IMR-90 (cell line): ENCODE measurements at regions not wholly inside any gene's neighbourhood (a gene's known extent, or its start where the extent isn't known, plus 50 kb on each side); places are given as distances from the start of the nearest gene placed in this dataset.

Experiments used
- ATAC-seq: fragments of 200-7000 bp; cut with Tn5 transposase; 2 replicates; pipeline ENCODE4 v1.9.1; 2020; ENCODE audit warnings: low read depth, mild to moderate bottlenecking, moderate library complexity
- BruUV-seq: library from RNA; stranded (reverse); fragments of 400-500 nt; replicated peaks from 2 replicates; lab custom pipeline; 2021; lab: Mats Ljungman, UMichigan
- CTCF ChIA-PET: fragments of 300-600 bp; formaldehyde crosslinking; extraction: SDS; loops from one replicate; lab custom pipeline; 2021; ENCODE audit warnings: antibody characterized with exemption; lab: Yijun Ruan, JAX
- POLR2A ChIA-PET: fragments of 300-600 bp; sonication (Branson Sonifier 250); formaldehyde crosslinking; loops from one replicate; lab custom pipeline; 2022; ENCODE audit warnings: antibody characterized with exemption; ENCODE audit not compliant: unreplicated experiment; lab: Charles Lee
- DNase-seq: peaks from one replicate; pipeline ENCODE4 v3.0.0; 2013
- H2AFZ ChIP-seq: replicated peaks from 2 replicates; pipeline ENCODE3; 2013; ENCODE audit warnings: low read length, mild to moderate bottlenecking; ENCODE audit not compliant: poor library complexity
- H2AK5ac ChIP-seq: 2 replicates; pipeline ENCODE4 v1.6.1; 2013; ENCODE audit warnings: low read depth, low read length, inconsistent platforms
- H2AK9ac ChIP-seq: replicated peaks from 2 replicates; pipeline ENCODE3; 2013; ENCODE audit warnings: mild to moderate bottlenecking, low read depth, low read length, moderate library complexity; ENCODE audit not compliant: poor library complexity
- H2BK120ac ChIP-seq: 2 replicates; pipeline ENCODE4 v1.6.1; 2013; ENCODE audit warnings: low read depth, low read length, inconsistent platforms
- H2BK15ac ChIP-seq: 3 replicates; pipeline ENCODE4 v1.6.1; 2013; ENCODE audit warnings: low read depth, low read length, inconsistent platforms
- H2BK20ac ChIP-seq: 2 replicates; pipeline ENCODE4 v1.6.1; 2013; ENCODE audit warnings: low read depth, mild to moderate bottlenecking, inconsistent platforms, low read length, moderate library complexity
- H2BK5ac ChIP-seq: 2 replicates; pipeline ENCODE4 v1.6.1; 2013; ENCODE audit warnings: mild to moderate bottlenecking, low read depth, low read length, inconsistent platforms; ENCODE audit not compliant: poor library complexity, severe bottlenecking
- H3K14ac ChIP-seq: replicated peaks from 2 replicates; pipeline ENCODE4 v1.6.1; 2013; ENCODE audit warnings: low read depth, low read length, inconsistent platforms
- H3K18ac ChIP-seq: 2 replicates; pipeline ENCODE4 v1.6.1; 2013; ENCODE audit warnings: low read depth, low read length, control low read depth
- H3K23ac ChIP-seq: 2 replicates; pipeline ENCODE4 v1.6.1; 2013; ENCODE audit warnings: low read depth, low read length, inconsistent platforms
- H3K27ac ChIP-seq: 2 replicates; pipeline ENCODE4 v1.5.1; 2013; ENCODE audit warnings: mild to moderate bottlenecking, control low read depth, low read length; ENCODE audit not compliant: insufficient read depth
- H3K27me3 ChIP-seq: 2 replicates; pipeline ENCODE4 v1.6.1; 2013; ENCODE audit warnings: low read length; ENCODE audit not compliant: control insufficient read depth, insufficient read depth
- H3K36me3 ChIP-seq: 2 replicates; pipeline ENCODE4 v1.6.1; 2013; ENCODE audit warnings: low read length, mixed read lengths; ENCODE audit not compliant: control insufficient read depth, insufficient read depth
- H3K4ac ChIP-seq: 2 replicates; pipeline ENCODE4 v1.6.1; 2013; ENCODE audit warnings: low read depth, low read length, inconsistent platforms
- H3K4me1 ChIP-seq: 2 replicates; pipeline ENCODE4 v1.6.1; 2013; ENCODE audit warnings: low read length, mixed read lengths; ENCODE audit not compliant: control insufficient read depth, insufficient read depth
- H3K4me2 ChIP-seq: 2 replicates; pipeline ENCODE4 v1.6.1; 2013; ENCODE audit warnings: low read depth, mild to moderate bottlenecking, control low read depth, low read length, moderate library complexity
- H3K4me3 ChIP-seq: 2 replicates; pipeline ENCODE4 v1.5.1; 2013; ENCODE audit warnings: low read depth, mild to moderate bottlenecking, control low read depth, low read length, moderate library complexity; ENCODE audit not compliant: insufficient read depth
- H3K56ac ChIP-seq: 2 replicates; pipeline ENCODE4 v1.6.1; 2013; ENCODE audit warnings: low read length, inconsistent platforms; ENCODE audit not compliant: insufficient read depth; ENCODE audit errors: extremely low read depth
- H3K79me1 ChIP-seq, 2 experiments: 2 replicates each; pipeline ENCODE4 v1.6.1; 2013; ENCODE audit warnings: low read length in 2 of 2, inconsistent platforms in 1 of 2, low read depth in 1 of 2
- H3K9ac ChIP-seq: 2 replicates; pipeline ENCODE4 v1.6.1; 2013; ENCODE audit warnings: low read depth, low read length, control low read depth
- H3K9me1 ChIP-seq: 2 replicates; pipeline ENCODE4 v1.6.1; 2013; ENCODE audit warnings: low read length, inconsistent platforms; ENCODE audit not compliant: insufficient read depth
- H3K9me3 ChIP-seq: 2 replicates; pipeline ENCODE4 v1.6.1; 2013; ENCODE audit warnings: low read length; ENCODE audit not compliant: control insufficient read depth, insufficient read depth
- H4K20me1 ChIP-seq: 2 replicates; pipeline ENCODE4 v1.6.1; 2013; ENCODE audit warnings: low read length, inconsistent platforms; ENCODE audit not compliant: insufficient read depth
- H4K5ac ChIP-seq: 2 replicates; pipeline ENCODE4 v1.6.1; 2013; ENCODE audit warnings: mild to moderate bottlenecking, low read depth, low read length, control low read depth
- H4K8ac ChIP-seq, 2 experiments: 2 replicates each; pipeline ENCODE4 v1.6.1; 2013; ENCODE audit warnings: low read depth in 2 of 2, low read length in 2 of 2, control low read depth in 1 of 2, inconsistent platforms in 1 of 2
- H4K91ac ChIP-seq: 2 replicates; pipeline ENCODE4 v1.6.1; 2013; ENCODE audit warnings: low read depth, low read length, inconsistent platforms; ENCODE audit not compliant: insufficient read depth
- ELK1 ChIP-seq: fragments of 150-350 bp; IDR thresholded peaks from 2 replicates; pipeline ENCODE4 v1.6.1; 2016; ENCODE audit warnings: low read depth, mild to moderate bottlenecking, low read length, moderate library complexity, borderline replicate concordance
- FOS ChIP-seq: fragments of 150-350 bp; IDR thresholded peaks from 2 replicates; pipeline ENCODE4 v1.6.1; 2016; ENCODE audit warnings: low read depth, low read length
- MXI1 ChIP-seq: IDR thresholded peaks from 2 replicates; pipeline ENCODE4 v1.6.1; 2012; ENCODE audit warnings: low read depth, mild to moderate bottlenecking, low read length, moderate library complexity, borderline replicate concordance
- WGBS, 2 experiments: methylation state at CpG; one replicate each; pipeline versions ENCODE4 v1.1.5 to v1.1.7; 2013; ENCODE audit warnings: missing lambda C conversion rate in 2 of 2; ENCODE audit not compliant: insufficient read length in 1 of 2; ENCODE audit errors: extremely low coverage in 2 of 2; 5-methylcytosine and 5-hydroxymethylcytosine counted together
- dilution Hi-C: fragments of 300-500 bp; cut with HindIII; formaldehyde crosslinking; loops from one replicate; pipeline ENCODE4 v1.14.3; 2018; ENCODE audit warnings: low sequenced_read_pairs; ENCODE audit not compliant: unreplicated experiment
- in situ Hi-C: fragments of 300-500 bp; cut with MboI; formaldehyde crosslinking; loops from 3 replicates; pipeline ENCODE4 v1.14.3; 2019; ENCODE audit warnings: low sequenced_read_pairs, inconsistent platforms, mixed read lengths
- intact Hi-C: fragments of 100-400 bp; cut with micrococcal nuclease; formaldehyde crosslinking; loops from 2 replicates; pipeline ENCODE4 v1.10.0; 2022

DNA sequence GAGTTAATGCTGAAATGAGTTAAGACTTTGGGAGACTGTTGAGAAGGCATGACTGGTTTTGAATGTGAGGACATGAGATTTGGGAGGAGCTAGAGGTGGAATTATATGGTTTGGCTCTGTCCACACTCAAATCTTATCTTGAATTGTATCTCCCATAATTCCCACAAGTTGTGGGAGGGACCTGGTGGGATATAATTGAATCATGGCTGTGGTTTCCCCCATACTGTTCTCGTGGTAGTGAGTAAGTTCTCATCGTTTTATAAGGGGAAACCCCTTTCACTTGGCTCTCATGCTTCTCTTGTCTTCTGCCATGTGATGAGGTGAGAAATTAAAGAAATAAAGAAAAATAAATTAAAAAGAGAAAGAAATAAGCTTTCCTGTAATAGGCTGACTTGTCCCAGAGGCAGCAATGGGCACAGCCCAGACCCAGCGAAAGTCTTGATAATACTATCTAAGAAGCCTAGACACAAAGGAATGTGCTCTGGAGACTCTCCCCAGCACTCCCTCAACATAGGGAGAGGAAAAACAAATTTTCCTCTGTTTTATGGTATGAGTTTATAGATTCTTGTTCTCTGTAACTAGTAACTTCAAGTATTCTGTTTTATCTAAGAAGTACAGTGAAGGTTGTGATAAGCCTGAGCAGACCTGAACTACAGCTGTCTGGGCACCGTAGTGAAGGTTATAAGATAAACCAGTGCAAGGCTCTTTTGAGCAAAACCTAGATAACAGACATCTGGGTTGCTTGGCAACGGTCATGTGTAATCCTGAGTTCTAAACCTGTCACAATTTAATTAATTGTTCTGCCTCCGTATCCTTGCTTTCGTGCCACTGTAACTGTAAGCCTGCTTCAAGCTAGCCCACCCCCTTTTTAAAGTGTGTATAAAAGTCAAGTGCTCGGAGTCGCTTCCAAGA is 88.9 kb upstream of the ECI2 start:
- CTCF ChIA-PET: interaction anchor here (0.5 to 1.6 kb wide), 3 partner anchors 30 to 178 kb away, joined by 3 to 5 read pairs (median 3); no protein-coding TSS in a partner anchor

More for the DNA sequence above, 88.9 kb upstream of the ECI2 start:
- no peaks in the 10 kb centered on the region for H3K27me3 ChIP-seq
- intact Hi-C loops (no loop called here), dilution Hi-C loops (no loop called here), in situ Hi-C loops (no loop called here)
- H4K8ac ChIP-seq: no peak overlapping the region
- H2BK120ac ChIP-seq: no peak overlapping the region
- no TSS peak for BruUV-seq
- H3K4me2 ChIP-seq: no peak overlapping the region
- ATAC-seq: peak; percentile 25
- no peaks in the 10 kb centered on the region for H3K9me3 ChIP-seq
- H3K4ac ChIP-seq: no peak overlapping the region
- no peak overlapping the region for H4K91ac ChIP-seq
- peaks cover 8% of the 10 kb centered on the region for H3K4me1 ChIP-seq
- TF ChIP-seq FOS: no peak
- TF ChIP-seq MXI1: 0 out of 2 replicates have a peak, but pooled peaks have one; percentile 16
- no peak for TF ChIP-seq ELK1
- H3K18ac ChIP-seq: no peak overlapping the region
- H3K4me3 ChIP-seq: no peak overlapping the region
- no peaks in the 10 kb centered on the region for H4K20me1 ChIP-seq
- H2AK5ac ChIP-seq: no peak overlapping the region
- no peak overlapping the region for H4K5ac ChIP-seq
- H3K27ac ChIP-seq: no peak overlapping the region
- 0 out of 2 replicates have a peak overlapping the region, but pooled peaks have one; percentile 23 for H2BK20ac ChIP-seq
- no peak overlapping the region for H2AFZ ChIP-seq
- H3K9me1 ChIP-seq: peaks cover 4% of the 10 kb centered on the region; the same call in 1 of the 2 replicates
- H2BK5ac ChIP-seq: no peak overlapping the region
- H3K14ac ChIP-seq: no peak overlapping the region
- DNase-seq: peak; percentile 51
- WGBS, 2 experiments: 0% methylated on average over 1 of the region's 9 CpGs; no CpG with 5 or more reads in 1 of the 2 experiments
- no peak overlapping the region for H3K9ac ChIP-seq
- peak overlapping the region; percentile 53; the same call in 1 of the 3 replicates for H2BK15ac ChIP-seq
- no peak overlapping the region for H3K56ac ChIP-seq
- H2AK9ac ChIP-seq: no peak overlapping the region
- no peak overlapping the region for H3K23ac ChIP-seq
- no peaks in the 10 kb centered on the region for H3K36me3 ChIP-seq
- no peaks in the 10 kb centered on the region for H3K79me1 ChIP-seq
- POLR2A ChIA-PET: no interaction called here
